ENCODE measurements at regions not wholly inside any gene's neighbourhood (a gene's known extent, or its start where the extent isn't known, plus 50 kb on each side); places are given as distances from the start of the nearest gene placed in this dataset.

- no peak overlapping the region for H3K4me3 ChIP-seq (ENCODE audit: low read depth, low read length)
- H3K4me1 ChIP-seq (ENCODE audit: control insufficient read depth, insufficient read depth, low read length) = no peaks in the 10 kb centered on the region
- H3K27ac ChIP-seq (ENCODE audit: extremely low read depth, low read depth, low read length) = no peak overlapping the region
- H3K9me3 ChIP-seq (ENCODE audit: control insufficient read depth, insufficient read depth, low read depth, low read length) = no peaks in the 10 kb centered on the region
- no peak for TF ChIP-seq ZNF707 (tag by site-specific recombination; IDR thresholded peaks at IDR 0.05)
- no peak for TF ChIP-seq ZNF626 (tag by site-specific recombination; IDR thresholded peaks at IDR 0.05)
- TF ChIP-seq HOXA7 (CRISPR knock-in tag; IDR thresholded peaks at IDR 0.05; ENCODE audit: borderline replicate concordance) = no peak
- TF ChIP-seq TCF7L2 (IDR thresholded peaks at IDR 0.05; ENCODE audit: borderline replicate concordance, low read depth, low read length) = no peak
- TF ChIP-seq ZNF518A (tag by site-specific recombination; conservative IDR thresholded peaks at IDR 0.05; ENCODE audit: low read depth) = no peak
- no peak for TF ChIP-seq IKZF3 (tag by site-specific recombination; IDR thresholded peaks at IDR 0.05)
- no peak for TF ChIP-seq ZSCAN4 (tag by site-specific recombination; IDR thresholded peaks at IDR 0.05)
- no peak for TF ChIP-seq ZBTB11 (tag by site-specific recombination; conservative IDR thresholded peaks at IDR 0.05; ENCODE audit: low read depth)
- TF ChIP-seq ZNF394 (tag by site-specific recombination; IDR thresholded peaks at IDR 0.05; ENCODE audit: borderline replicate concordance) = no peak
- no peak for TF ChIP-seq GFI1B (tag by site-specific recombination; IDR thresholded peaks at IDR 0.05)
- TF ChIP-seq ZSCAN30 (tag by site-specific recombination; IDR thresholded peaks at IDR 0.05) = no peak
- H3K36me3 ChIP-seq (ENCODE audit: control insufficient read depth in 2 of 2, insufficient read depth in 1 of 2, low read length in 2 of 2) = no peaks in the 10 kb centered on the region
- POLR2A ChIA-PET = no interaction called here
- CTCF ChIA-PET = interaction anchor here (0.5 to 0.7 kb wide), 2 partner anchors 113 to 847 kb away, joined by 3 read pairs; no protein-coding TSS in a partner anchor
These were observed 87.8 kb downstream of the MYEOV start for GRCh38 chr11:69381681-69382130.

- H3K36me3 ChIP-seq (ENCODE audit: control insufficient read depth in 2 of 2, insufficient read depth in 1 of 2, low read length in 2 of 2) = no peaks in the 10 kb centered on the region
- no peak overlapping the region for H3K4me3 ChIP-seq (ENCODE audit: low read depth, low read length)
- H3K4me1 ChIP-seq (ENCODE audit: control insufficient read depth, insufficient read depth, low read length) = no peaks in the 10 kb centered on the region
- TF ChIP-seq ATF2 (tag by site-specific recombination; IDR thresholded peaks at IDR 0.05; ENCODE audit: low read depth) = no peak
- H3K27ac ChIP-seq (ENCODE audit: extremely low read depth, low read depth, low read length) = no peak overlapping the region
- H3K9me3 ChIP-seq (ENCODE audit: control insufficient read depth, insufficient read depth, low read depth, low read length) = no peaks in the 10 kb centered on the region
- ChIA-PET POLR2A (no interaction called here), CTCF (interaction anchor here (0.5 to 0.7 kb wide), 2 partner anchors 113 to 846 kb away, joined by 3 read pairs; no protein-coding TSS in a partner anchor)
These were observed 88.5 kb downstream of the MYEOV start for GRCh38 chr11:69382131-69383128.

Data from HEK293 (cell line).